Activated CD8-positive, alpha-beta T cell treated with anti-CD3 and anti-CD28 coated beads, Interleukin-2, amount 10 ng/mL, durations not matched to agents 7 days and 5 days (primary cell): ENCODE measurements at regions not wholly inside any gene's neighbourhood (a gene's known extent, or its start where the extent isn't known, plus 50 kb on each side); places are given as distances from the start of the nearest gene placed in this dataset.
"Not testable (repeated sequence)": the region's sequence is repeated elsewhere in the genome, so short reads cannot be mapped to it uniquely, and the experiment has no call there.

Experiments
- ATAC-seq: fragments of 150-1000 bp; cut with Tn5 transposase; one replicate; pipeline ENCODE4 v1.10.0; 2021; ENCODE audit warnings: moderate library complexity
- CTCF ChIA-PET: fragments of 350-600 bp; sonication (Branson Sonifier 250); formaldehyde crosslinking; loops from one replicate; lab custom pipeline; 2021; ENCODE audit warnings: antibody characterized with exemption; lab: Charles Lee
- POLR2A ChIA-PET: fragments of 350-600 bp; sonication (Branson Sonifier 250); formaldehyde crosslinking; loops from one replicate; lab custom pipeline; 2021; ENCODE audit warnings: antibody characterized with exemption; lab: Charles Lee
- DNase-seq: peaks from one replicate; pipeline ENCODE4 v3.0.0-alpha.2; 2020
- H3K27ac Mint-ChIP-seq: one replicate; pipeline ENCODE4 v1.8.0; 2021; ENCODE audit warnings: mild to moderate bottlenecking, mixed read lengths
- H3K27me3 Mint-ChIP-seq: one replicate; pipeline ENCODE4 v1.8.0; 2021; ENCODE audit warnings: low read depth, mixed read lengths
- H3K36me3 Mint-ChIP-seq: one replicate; pipeline ENCODE4 v1.8.0; 2021; ENCODE audit warnings: low read depth, mixed read lengths
- H3K4me1 Mint-ChIP-seq: one replicate; pipeline ENCODE4 v1.8.0; 2021; ENCODE audit warnings: low read depth, mixed read lengths
- H3K4me3 Mint-ChIP-seq: one replicate; pipeline ENCODE4 v1.8.0; 2021; ENCODE audit warnings: mild to moderate bottlenecking, mixed read lengths
- H3K9me3 Mint-ChIP-seq: one replicate; pipeline ENCODE4 v1.8.0; 2022; ENCODE audit warnings: mixed read lengths; ENCODE audit not compliant: insufficient read depth

DNA sequence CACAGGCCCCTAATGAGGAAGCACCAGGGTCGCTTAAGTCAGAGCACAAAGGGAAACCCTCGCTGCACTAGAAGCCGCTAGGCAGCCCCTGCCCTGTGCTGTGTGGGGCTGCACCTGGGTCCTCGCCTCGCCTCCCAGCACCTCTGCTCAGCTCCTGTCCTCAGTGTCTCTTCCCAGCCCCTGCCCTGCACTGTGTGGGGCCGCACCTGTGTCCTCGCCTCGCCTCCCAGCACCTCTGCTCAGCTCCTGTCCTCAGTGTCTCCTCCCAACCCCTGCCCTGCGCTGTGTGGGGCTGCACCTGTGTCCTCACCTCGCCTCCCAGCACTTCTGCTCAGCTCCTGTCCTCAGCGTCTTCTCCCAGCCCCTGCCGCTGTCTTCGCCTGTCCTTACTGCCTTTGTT is 342.8 kb downstream of the EIPR1 start:
- ChIA-PET CTCF (no interaction called here), POLR2A (no interaction called here)
- ATAC-seq (no peak), DNase-seq (no peak)
- Mint-ChIP-seq H3K27me3 (no peaks in the 10 kb centered on the region), H3K9me3 (no peaks in the 10 kb centered on the region), H3K4me3 (no peak overlapping the region), H3K4me1 (no peaks in the 10 kb centered on the region), H3K36me3 (no peaks in the 10 kb centered on the region), H3K27ac (no peak overlapping the region)

DNA sequence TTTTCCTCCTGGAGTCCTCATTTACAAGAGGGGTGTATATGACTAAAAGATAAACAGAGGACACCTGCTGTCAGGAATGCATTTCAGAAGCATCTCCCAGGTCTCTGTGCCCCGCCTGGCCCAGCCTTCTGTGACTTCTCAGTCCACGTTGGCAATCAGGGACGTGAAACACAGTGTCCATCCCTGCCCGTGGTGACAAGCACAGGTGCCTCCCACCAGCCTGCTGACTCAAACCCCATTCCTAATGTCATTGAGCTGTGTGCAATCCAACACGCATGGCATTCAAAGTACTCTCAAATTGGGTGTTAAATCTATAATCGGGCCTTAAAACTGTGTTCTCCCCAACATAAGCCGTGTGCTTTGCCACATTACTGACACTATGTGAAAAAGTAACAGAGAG is 343.2 kb downstream of the EIPR1 start:
- ChIA-PET POLR2A (no interaction called here), CTCF (no interaction called here)
- no peaks in the 10 kb centered on the region for H3K27me3 Mint-ChIP-seq
- H3K36me3 Mint-ChIP-seq = no peaks in the 10 kb centered on the region
- DNase-seq = no peak
- H3K4me3 Mint-ChIP-seq = no peak overlapping the region
- no peak overlapping the region for H3K27ac Mint-ChIP-seq
- no peak for ATAC-seq
- no peaks in the 10 kb centered on the region for H3K9me3 Mint-ChIP-seq
- H3K4me1 Mint-ChIP-seq = no peaks in the 10 kb centered on the region

DNA sequence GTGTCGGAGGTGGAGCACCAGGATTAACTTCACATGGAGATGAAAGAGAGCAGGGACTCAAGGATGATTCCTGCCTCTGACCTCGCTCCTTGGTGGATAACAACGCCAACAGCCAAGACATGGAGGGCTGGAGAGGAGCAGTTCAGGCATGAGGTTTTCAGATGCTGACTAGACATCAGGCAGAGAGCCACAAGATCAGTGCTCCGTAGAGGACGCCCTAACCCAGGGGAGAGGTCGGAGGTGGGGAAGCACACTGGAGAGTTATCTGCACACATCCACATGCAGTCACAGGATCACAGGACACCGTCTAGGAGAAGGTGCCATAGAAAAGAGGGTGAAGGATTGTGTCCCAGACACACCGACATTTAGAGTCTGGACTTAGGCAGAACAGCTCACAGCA is 344.3 kb downstream of the EIPR1 start:
- no peak for DNase-seq
- Mint-ChIP-seq H3K4me3 (no peak overlapping the region), H3K27ac (no peak overlapping the region), H3K4me1 (no peaks in the 10 kb centered on the region), H3K9me3 (no peaks in the 10 kb centered on the region), H3K27me3 (no peaks in the 10 kb centered on the region), H3K36me3 (no peaks in the 10 kb centered on the region)
- no peak for ATAC-seq
- ChIA-PET CTCF (no interaction called here), POLR2A (no interaction called here)

DNA sequence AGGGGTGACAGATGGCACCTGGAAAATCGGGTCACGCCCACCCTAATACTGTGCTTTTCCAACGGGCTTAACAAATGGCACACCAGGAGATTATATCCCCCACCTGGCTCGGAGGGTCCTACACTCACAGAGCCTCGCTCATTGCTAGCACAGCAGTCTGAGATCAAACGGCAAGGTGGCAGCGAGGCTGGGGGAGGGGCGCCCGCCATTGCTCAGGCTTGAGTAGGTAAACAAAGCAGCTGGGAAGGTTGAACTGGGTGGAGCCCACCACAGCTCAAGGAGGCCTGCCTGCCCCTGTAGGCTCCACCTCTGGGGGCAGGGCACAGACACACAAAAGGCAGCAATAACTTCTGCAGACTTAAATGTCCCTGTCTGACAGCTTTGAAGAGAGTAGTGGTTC is 346.8 kb downstream of the EIPR1 start:
- DNase-seq, H3K9me3 Mint-ChIP-seq, ATAC-seq, H3K27me3 Mint-ChIP-seq, H3K4me3 Mint-ChIP-seq, H3K36me3 Mint-ChIP-seq, POLR2A ChIA-PET, H3K27ac Mint-ChIP-seq, CTCF ChIA-PET, H3K4me1 Mint-ChIP-seq: not testable (repeated sequence)

GRCh38 chr2:3025984-3026383 is 351.6 kb downstream of the EIPR1 start:
- no peak for ATAC-seq
- DNase-seq = no peak

DNA sequence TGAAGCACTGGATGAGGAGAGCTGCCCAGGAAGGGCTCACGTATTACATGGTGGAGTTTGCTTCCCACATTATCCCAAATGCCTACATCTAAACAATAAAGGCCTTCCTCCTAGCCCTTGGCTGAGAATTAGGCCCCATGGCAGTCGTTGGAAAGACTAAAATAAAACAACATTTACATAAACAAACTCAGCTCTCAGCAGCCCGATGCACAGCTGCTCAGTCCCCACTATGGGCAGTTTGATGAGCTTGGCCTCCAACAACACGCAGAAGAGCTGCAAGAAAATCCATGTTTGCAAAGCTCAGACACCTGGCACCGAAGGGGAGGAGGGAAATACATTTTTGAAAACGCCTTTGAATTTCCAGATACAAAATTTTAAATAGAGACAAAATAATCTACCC is 352.4 kb downstream of the EIPR1 start:
- Mint-ChIP-seq H3K4me3 (no peak overlapping the region), H3K9me3 (no peaks in the 10 kb centered on the region), H3K27me3 (no peaks in the 10 kb centered on the region), H3K27ac (no peak overlapping the region), H3K36me3 (no peaks in the 10 kb centered on the region), H3K4me1 (no peaks in the 10 kb centered on the region)
- DNase-seq = no peak
- CTCF ChIA-PET = no interaction called here
- ATAC-seq = no peak
- POLR2A ChIA-PET = no interaction called here

More at GRCh38 chr2:3025984-3026383, 351.6 kb downstream of the EIPR1 start:
- no peak overlapping the region for H3K4me3 Mint-ChIP-seq
- ChIA-PET CTCF (no interaction called here), POLR2A (no interaction called here)
- no peaks in the 10 kb centered on the region for H3K4me1 Mint-ChIP-seq
- no peaks in the 10 kb centered on the region for H3K36me3 Mint-ChIP-seq
- H3K27ac Mint-ChIP-seq = no peak overlapping the region
- H3K27me3 Mint-ChIP-seq = no peaks in the 10 kb centered on the region
- H3K9me3 Mint-ChIP-seq = no peaks in the 10 kb centered on the region

- H3K4me1 Mint-ChIP-seq = no peaks in the 10 kb centered on the region
- POLR2A ChIA-PET = no interaction called here
- no peaks in the 10 kb centered on the region for H3K9me3 Mint-ChIP-seq
- DNase-seq = no peak
- CTCF ChIA-PET = no interaction called here
- no peak for ATAC-seq
- no peak overlapping the region for H3K27ac Mint-ChIP-seq
- no peaks in the 10 kb centered on the region for H3K36me3 Mint-ChIP-seq
- H3K4me3 Mint-ChIP-seq = no peak overlapping the region
- no peaks in the 10 kb centered on the region for H3K27me3 Mint-ChIP-seq
These were observed 353.1 kb downstream of the EIPR1 start for GRCh38 chr2:3024401-3024935.

DNA sequence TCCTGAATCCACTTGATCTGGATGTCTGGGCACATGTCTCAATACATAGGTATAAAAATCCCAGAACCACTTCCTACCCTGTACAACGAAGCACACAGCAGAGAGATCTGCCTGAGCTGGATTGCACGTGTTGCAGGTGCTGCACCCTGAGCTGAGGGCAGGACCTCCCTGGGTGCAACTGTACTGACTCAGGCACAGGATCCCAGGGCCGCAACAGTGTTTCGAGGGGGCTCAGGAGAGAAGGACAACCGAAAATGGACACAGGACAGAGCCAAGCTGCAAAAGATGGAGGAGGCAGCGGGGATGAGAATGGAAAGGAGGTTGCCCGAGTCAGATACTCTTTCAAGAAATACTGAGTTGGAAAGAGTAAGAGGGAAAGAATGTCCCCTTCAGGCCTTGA is 354.1 kb downstream of the EIPR1 start:
- no peaks in the 10 kb centered on the region for H3K27me3 Mint-ChIP-seq
- no peaks in the 10 kb centered on the region for H3K9me3 Mint-ChIP-seq
- no peak overlapping the region for H3K4me3 Mint-ChIP-seq
- H3K27ac Mint-ChIP-seq = no peak overlapping the region
- H3K4me1 Mint-ChIP-seq = no peaks in the 10 kb centered on the region
- DNase-seq (no peak), ATAC-seq (no peak)
- no peaks in the 10 kb centered on the region for H3K36me3 Mint-ChIP-seq
- CTCF ChIA-PET = no interaction called here
- POLR2A ChIA-PET = no interaction called here

DNA sequence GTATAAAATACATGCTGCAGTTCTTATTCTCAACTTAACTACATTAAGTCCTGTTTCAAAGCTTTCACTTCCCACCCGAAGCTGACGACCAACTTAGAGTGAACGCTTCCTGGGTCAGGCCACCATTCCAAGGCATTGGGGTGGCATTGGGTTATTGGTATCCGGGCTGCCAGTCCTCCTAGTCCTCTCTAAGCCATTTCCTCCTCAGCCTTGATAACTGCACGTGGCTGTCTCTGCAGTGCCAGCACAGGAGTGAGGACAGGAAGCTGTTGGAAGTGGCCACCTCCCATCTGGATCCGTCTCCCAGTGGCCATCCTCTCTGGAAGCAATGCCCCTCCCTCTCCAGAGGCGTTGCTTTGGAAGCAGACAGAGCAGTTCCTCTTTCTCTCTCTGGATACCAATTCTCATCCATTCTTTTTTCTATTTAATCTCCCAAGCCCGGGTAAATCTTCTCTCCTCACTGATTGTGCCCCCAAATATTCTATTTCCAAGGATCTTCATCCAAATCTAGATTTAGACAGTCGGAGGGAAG is 354.7 kb downstream of the EIPR1 start:
- DNase-seq = no peak
- Mint-ChIP-seq H3K36me3 (no peaks in the 10 kb centered on the region), H3K9me3 (peaks cover 3% of the 10 kb centered on the region), H3K4me3 (no peak overlapping the region), H3K27me3 (no peaks in the 10 kb centered on the region), H3K4me1 (no peaks in the 10 kb centered on the region), H3K27ac (no peak overlapping the region)
- no peak for ATAC-seq
- POLR2A ChIA-PET = no interaction called here
- CTCF ChIA-PET = no interaction called here

DNA sequence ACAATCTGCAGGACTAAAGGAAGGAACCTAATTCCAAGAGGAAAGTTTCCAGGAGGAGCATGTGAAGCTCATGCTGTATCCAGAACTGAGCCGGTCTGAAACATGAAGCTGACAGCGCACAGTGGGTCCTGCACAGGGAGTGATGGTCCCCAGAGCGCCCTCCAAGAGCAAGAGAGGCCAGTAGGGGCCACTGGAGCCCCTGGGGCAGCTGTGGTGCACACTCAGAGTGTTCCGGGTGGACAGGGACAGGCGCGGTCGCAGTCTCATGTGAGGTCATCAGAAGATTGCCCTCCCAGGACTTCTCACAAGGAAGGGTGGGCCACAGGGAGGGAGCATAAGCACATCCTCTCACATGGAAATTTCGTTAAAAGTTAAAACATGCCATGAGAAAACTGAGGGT is 355.9 kb downstream of the EIPR1 start:
- Mint-ChIP-seq H3K27ac (no peak overlapping the region), H3K4me3 (no peak overlapping the region), H3K4me1 (no peaks in the 10 kb centered on the region), H3K36me3 (no peaks in the 10 kb centered on the region), H3K9me3 (peaks cover 7% of the 10 kb centered on the region), H3K27me3 (no peaks in the 10 kb centered on the region)
- CTCF ChIA-PET = no interaction called here
- ATAC-seq (no peak), DNase-seq (no peak)
- POLR2A ChIA-PET = no interaction called here

- Mint-ChIP-seq H3K27me3 (no peaks in the 10 kb centered on the region), H3K27ac (no peak overlapping the region), H3K4me3 (no peak overlapping the region), H3K36me3 (no peaks in the 10 kb centered on the region), H3K9me3 (no peaks in the 10 kb centered on the region), H3K4me1 (no peaks in the 10 kb centered on the region)
- ChIA-PET CTCF (no interaction called here), POLR2A (no interaction called here)
- ATAC-seq = no peak
- DNase-seq = no peak
These were observed 367.6 kb downstream of the EIPR1 start for GRCh38 chr2:3010001-3010400.

DNA sequence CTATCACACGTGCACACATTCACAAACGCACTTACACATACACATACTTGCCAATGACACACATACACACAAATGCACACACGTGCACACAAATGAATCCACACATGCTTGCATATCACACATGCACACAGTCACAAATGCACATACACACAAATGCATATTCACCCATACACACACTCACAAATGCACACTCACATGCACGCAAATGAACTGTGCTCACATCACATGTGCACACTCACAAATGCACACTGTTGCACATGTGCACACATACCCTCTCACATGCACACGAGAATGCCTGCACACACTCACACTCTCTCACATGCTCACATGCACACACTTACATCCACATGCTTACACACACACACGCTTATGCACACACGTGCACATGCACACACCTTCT is 368.1 kb downstream of the EIPR1 start:
- Mint-ChIP-seq H3K27me3 (no peaks in the 10 kb centered on the region), H3K4me1 (no peaks in the 10 kb centered on the region), H3K9me3 (no peaks in the 10 kb centered on the region), H3K36me3 (no peaks in the 10 kb centered on the region), H3K4me3 (no peak overlapping the region), H3K27ac (no peak overlapping the region)
- ATAC-seq (no peak), DNase-seq (no peak)
- ChIA-PET CTCF (no interaction called here), POLR2A (no interaction called here)

DNA sequence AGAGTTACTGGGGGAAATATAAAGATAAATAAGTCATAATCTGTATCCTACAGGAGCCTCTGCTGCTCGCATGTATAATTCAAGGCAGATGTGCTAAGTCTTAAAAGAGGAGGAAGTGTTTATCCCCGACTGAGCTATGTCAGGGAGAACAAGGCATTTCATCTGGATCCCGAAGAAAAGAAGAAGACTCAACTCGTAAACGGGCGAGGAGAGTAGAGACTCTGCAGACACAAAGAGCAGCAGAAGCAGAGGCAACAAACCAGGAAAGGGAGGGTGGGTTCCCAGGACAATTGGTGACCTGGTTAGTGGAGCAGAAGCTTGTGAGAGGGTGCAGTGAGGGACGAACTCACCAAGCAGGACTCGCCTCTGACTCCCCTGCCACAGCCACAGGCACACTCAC is 368.6 kb downstream of the EIPR1 start:
- H3K4me1 Mint-ChIP-seq = no peaks in the 10 kb centered on the region
- CTCF ChIA-PET = no interaction called here
- H3K4me3 Mint-ChIP-seq = no peak overlapping the region

More for the DNA sequence above, 368.6 kb downstream of the EIPR1 start:
- Mint-ChIP-seq H3K36me3 (no peaks in the 10 kb centered on the region), H3K9me3 (no peaks in the 10 kb centered on the region), H3K27ac (no peak overlapping the region), H3K27me3 (no peaks in the 10 kb centered on the region)
- DNase-seq (no peak), ATAC-seq (no peak)
- POLR2A ChIA-PET = no interaction called here
